GM23338 (cell line): ENCODE measurements at regions not wholly inside any gene's neighbourhood (a gene's known extent, or its start where the extent isn't known, plus 50 kb on each side); places are given as distances from the start of the nearest gene placed in this dataset.

Source experiments
- ATAC-seq: fragments of 200-7000 bp; cut with Tn5 transposase; 3 replicates; pipeline ENCODE4 v1.9.1; 2020
- DNase-seq: peaks from one replicate; pipeline ENCODE4 v3.0.0-alpha.2; 2015; ENCODE audit warnings: low spot score
- H2AFZ ChIP-seq: fragments of 200-600 bp; sonication (generic); 2 replicates; pipeline ENCODE4 v1.8.0; 2016; ENCODE audit warnings: antibody characterized with exemption, mild to moderate bottlenecking, moderate library complexity
- H3F3A ChIP-seq: fragments of 200-600 bp; sonication (generic); replicated peaks from 2 replicates; pipeline ENCODE4 v1.8.0; 2017; ENCODE audit warnings: antibody characterized with exemption, mixed run types, low read depth
- H3K27ac ChIP-seq: fragments of 200-600 bp; sonication (generic); 2 replicates; pipeline ENCODE4 v1.6.1; 2016; ENCODE audit warnings: low read depth
- H3K27me3 ChIP-seq: fragments of 200-600 bp; sonication (generic); 2 replicates; pipeline ENCODE4 v1.8.0; 2016; ENCODE audit warnings: mild to moderate bottlenecking, mixed run types, moderate library complexity; ENCODE audit not compliant: insufficient read depth
- H3K36me3 ChIP-seq: fragments of 200-600 bp; sonication (generic); 2 replicates; pipeline ENCODE4 v1.8.0; 2016; ENCODE audit warnings: mild to moderate bottlenecking; ENCODE audit not compliant: insufficient read depth
- H3K4me1 ChIP-seq: fragments of 200-600 bp; sonication (generic); 2 replicates; pipeline ENCODE4 v1.8.0; 2016; ENCODE audit warnings: mild to moderate bottlenecking, moderate library complexity; ENCODE audit not compliant: insufficient read depth
- H3K4me2 ChIP-seq: fragments of 200-600 bp; sonication (generic); 2 replicates; pipeline ENCODE4 v1.7.1; 2017; ENCODE audit warnings: mixed run types
- H3K4me3 ChIP-seq: fragments of 200-600 bp; sonication (generic); 2 replicates; pipeline ENCODE4 v1.6.1; 2016; ENCODE audit warnings: mixed run types
- H3K79me2 ChIP-seq: fragments of 200-600 bp; sonication (generic); replicated peaks from 2 replicates; pipeline ENCODE4 v1.8.0; 2017; ENCODE audit warnings: mild to moderate bottlenecking; ENCODE audit not compliant: insufficient read depth
- H3K9me2 ChIP-seq: fragments of 200-600 bp; sonication (generic); 2 replicates; pipeline ENCODE4 v1.8.0; 2017; ENCODE audit not compliant: insufficient read depth
- H4K20me1 ChIP-seq: fragments of 200-600 bp; sonication (generic); replicated peaks from 2 replicates; pipeline ENCODE4 v1.8.0; 2017; ENCODE audit warnings: mild to moderate bottlenecking; ENCODE audit not compliant: insufficient read depth
- H3K27ac Mint-ChIP-seq: 2 replicates; pipeline ENCODE4 v1.8.0; 2020; ENCODE audit warnings: inconsistent platforms, mild to moderate bottlenecking, moderate library complexity, mixed read lengths
- H3K27me3 Mint-ChIP-seq: 3 replicates; pipeline ENCODE4 v1.8.0; 2022; ENCODE audit warnings: low read depth, mild to moderate bottlenecking, moderate library complexity, mixed read lengths, inconsistent platforms; ENCODE audit not compliant: insufficient read depth, poor library complexity
- H3K36me3 Mint-ChIP-seq: 3 replicates; pipeline ENCODE4 v1.8.0; 2021; ENCODE audit warnings: low read depth, mild to moderate bottlenecking, inconsistent platforms, moderate library complexity, mixed read lengths
- H3K4me1 Mint-ChIP-seq: 3 replicates; pipeline ENCODE4 v1.8.0; 2020; ENCODE audit warnings: mild to moderate bottlenecking, inconsistent platforms, mixed read lengths
- H3K4me3 Mint-ChIP-seq: 3 replicates; pipeline ENCODE4 v1.8.0; 2021; ENCODE audit warnings: moderate library complexity, mild to moderate bottlenecking, inconsistent platforms, mixed read lengths
- H3K9me3 Mint-ChIP-seq: 3 replicates; pipeline ENCODE4 v1.8.0; 2020; ENCODE audit warnings: moderate library complexity, mild to moderate bottlenecking, inconsistent platforms, mixed read lengths
- EZH2 ChIP-seq: fragments of 200-600 bp; sonication (generic); IDR thresholded peaks from one replicate; pipeline ENCODE4 v1.8.0; 2017; ENCODE audit warnings: antibody characterized with exemption, mild to moderate bottlenecking, low read depth; ENCODE audit not compliant: unreplicated experiment
- JUNB ChIP-seq: IDR thresholded peaks from one replicate; pipeline ENCODE4 v1.6.1; 2016; ENCODE audit warnings: antibody characterized with exemption; ENCODE audit not compliant: unreplicated experiment
- NANOG ChIP-seq: IDR thresholded peaks from 2 replicates; pipeline ENCODE4 v1.6.1; 2016; ENCODE audit warnings: antibody characterized with exemption, borderline replicate concordance
- POLR2AphosphoS5 ChIP-seq: IDR thresholded peaks from 2 replicates; pipeline ENCODE4 v1.6.1; 2016; ENCODE audit warnings: antibody characterized with exemption, low read depth
- TF ChIP-seq, protein P1 (sequence below), 2 experiments: fragments of 200-600 bp in 1 of 2; sonication (generic) in 1 of 2; conservative IDR thresholded peaks; 2 replicates each; pipeline versions ENCODE4 v1.5.1 to v1.6.1; 2016 to 2017; ENCODE audit warnings: antibody characterized with exemption in 2 of 2, low read depth in 2 of 2, mild to moderate bottlenecking in 2 of 2, moderate library complexity in 1 of 2
- TF ChIP-seq, protein P2 (sequence below): IDR thresholded peaks from one replicate; pipeline ENCODE4 v1.6.1; 2018; ENCODE audit warnings: antibody characterized with exemption; ENCODE audit not compliant: unreplicated experiment
- TF ChIP-seq, protein P3 (sequence below): IDR thresholded peaks from 2 replicates; pipeline ENCODE4 v1.6.1; 2016; ENCODE audit warnings: antibody characterized with exemption

DNA sequence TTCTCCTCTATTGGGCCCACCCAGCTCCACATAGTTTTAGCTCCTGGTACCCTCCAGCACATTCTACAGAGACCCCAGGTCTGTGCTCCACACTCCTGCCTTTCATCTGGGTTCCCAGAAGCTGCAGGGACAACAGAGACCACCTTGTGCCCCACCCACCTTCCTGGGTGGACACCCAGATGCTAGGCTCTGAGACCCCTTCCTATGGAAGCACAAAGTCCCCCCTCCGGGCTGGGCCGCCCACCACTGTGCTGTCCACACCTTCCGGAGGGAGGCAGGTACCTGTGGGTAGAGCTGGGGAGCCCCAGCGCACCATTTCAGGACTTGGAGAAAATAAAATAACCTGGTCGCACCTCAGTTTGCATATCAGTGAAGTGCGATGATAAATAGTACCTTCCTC lies 224.9 kb upstream of the FOXF1 start (continued):
- TF ChIP-seq, protein P1, sequence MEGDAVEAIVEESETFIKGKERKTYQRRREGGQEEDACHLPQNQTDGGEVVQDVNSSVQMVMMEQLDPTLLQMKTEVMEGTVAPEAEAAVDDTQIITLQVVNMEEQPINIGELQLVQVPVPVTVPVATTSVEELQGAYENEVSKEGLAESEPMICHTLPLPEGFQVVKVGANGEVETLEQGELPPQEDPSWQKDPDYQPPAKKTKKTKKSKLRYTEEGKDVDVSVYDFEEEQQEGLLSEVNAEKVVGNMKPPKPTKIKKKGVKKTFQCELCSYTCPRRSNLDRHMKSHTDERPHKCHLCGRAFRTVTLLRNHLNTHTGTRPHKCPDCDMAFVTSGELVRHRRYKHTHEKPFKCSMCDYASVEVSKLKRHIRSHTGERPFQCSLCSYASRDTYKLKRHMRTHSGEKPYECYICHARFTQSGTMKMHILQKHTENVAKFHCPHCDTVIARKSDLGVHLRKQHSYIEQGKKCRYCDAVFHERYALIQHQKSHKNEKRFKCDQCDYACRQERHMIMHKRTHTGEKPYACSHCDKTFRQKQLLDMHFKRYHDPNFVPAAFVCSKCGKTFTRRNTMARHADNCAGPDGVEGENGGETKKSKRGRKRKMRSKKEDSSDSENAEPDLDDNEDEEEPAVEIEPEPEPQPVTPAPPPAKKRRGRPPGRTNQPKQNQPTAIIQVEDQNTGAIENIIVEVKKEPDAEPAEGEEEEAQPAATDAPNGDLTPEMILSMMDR (conservative IDR thresholded peaks at IDR 0.05; ENCODE audit: low read depth in 2 of 2), result no peak

- Mint-ChIP-seq H3K27ac (no peak overlapping the region), H3K27me3 (peaks cover 81% of the 10 kb centered on the region), H3K4me3 (peak overlapping the region; percentile 73), H3K36me3 (no peaks in the 10 kb centered on the region), H3K9me3 (no peaks in the 10 kb centered on the region), H3K4me1 (peaks cover 50% of the 10 kb centered on the region)
- TF ChIP-seq NANOG (no peak), EZH2 (no peak), POLR2AphosphoS5 (no peak), JUNB (no peak)
- TF ChIP-seq, protein P2, sequence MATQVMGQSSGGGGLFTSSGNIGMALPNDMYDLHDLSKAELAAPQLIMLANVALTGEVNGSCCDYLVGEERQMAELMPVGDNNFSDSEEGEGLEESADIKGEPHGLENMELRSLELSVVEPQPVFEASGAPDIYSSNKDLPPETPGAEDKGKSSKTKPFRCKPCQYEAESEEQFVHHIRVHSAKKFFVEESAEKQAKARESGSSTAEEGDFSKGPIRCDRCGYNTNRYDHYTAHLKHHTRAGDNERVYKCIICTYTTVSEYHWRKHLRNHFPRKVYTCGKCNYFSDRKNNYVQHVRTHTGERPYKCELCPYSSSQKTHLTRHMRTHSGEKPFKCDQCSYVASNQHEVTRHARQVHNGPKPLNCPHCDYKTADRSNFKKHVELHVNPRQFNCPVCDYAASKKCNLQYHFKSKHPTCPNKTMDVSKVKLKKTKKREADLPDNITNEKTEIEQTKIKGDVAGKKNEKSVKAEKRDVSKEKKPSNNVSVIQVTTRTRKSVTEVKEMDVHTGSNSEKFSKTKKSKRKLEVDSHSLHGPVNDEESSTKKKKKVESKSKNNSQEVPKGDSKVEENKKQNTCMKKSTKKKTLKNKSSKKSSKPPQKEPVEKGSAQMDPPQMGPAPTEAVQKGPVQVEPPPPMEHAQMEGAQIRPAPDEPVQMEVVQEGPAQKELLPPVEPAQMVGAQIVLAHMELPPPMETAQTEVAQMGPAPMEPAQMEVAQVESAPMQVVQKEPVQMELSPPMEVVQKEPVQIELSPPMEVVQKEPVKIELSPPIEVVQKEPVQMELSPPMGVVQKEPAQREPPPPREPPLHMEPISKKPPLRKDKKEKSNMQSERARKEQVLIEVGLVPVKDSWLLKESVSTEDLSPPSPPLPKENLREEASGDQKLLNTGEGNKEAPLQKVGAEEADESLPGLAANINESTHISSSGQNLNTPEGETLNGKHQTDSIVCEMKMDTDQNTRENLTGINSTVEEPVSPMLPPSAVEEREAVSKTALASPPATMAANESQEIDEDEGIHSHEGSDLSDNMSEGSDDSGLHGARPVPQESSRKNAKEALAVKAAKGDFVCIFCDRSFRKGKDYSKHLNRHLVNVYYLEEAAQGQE, result no peak
- TF ChIP-seq, protein P3, sequence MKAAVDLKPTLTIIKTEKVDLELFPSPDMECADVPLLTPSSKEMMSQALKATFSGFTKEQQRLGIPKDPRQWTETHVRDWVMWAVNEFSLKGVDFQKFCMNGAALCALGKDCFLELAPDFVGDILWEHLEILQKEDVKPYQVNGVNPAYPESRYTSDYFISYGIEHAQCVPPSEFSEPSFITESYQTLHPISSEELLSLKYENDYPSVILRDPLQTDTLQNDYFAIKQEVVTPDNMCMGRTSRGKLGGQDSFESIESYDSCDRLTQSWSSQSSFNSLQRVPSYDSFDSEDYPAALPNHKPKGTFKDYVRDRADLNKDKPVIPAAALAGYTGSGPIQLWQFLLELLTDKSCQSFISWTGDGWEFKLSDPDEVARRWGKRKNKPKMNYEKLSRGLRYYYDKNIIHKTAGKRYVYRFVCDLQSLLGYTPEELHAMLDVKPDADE, result no peak
- H3F3A ChIP-seq, result 0 out of 2 replicates have a peak, but pooled peaks cover 9% of the 10 kb centered on the region
- H4K20me1 ChIP-seq, result no peaks in the 10 kb centered on the region
- no peak for DNase-seq
- no peak overlapping the region for H3K27ac ChIP-seq
- peak overlapping the region; percentile 95 for H3K4me2 ChIP-seq
- H3K4me1 ChIP-seq, result peaks cover 71% of the 10 kb centered on the region
- H3K4me3 ChIP-seq, result peak overlapping the region; percentile 87
- no peaks in the 10 kb centered on the region for H3K79me2 ChIP-seq
- H3K27me3 ChIP-seq, result peaks cover 89% of the 10 kb centered on the region
- peak; percentile 13 for ATAC-seq
- no peaks in the 10 kb centered on the region for H3K9me2 ChIP-seq
- H3K36me3 ChIP-seq, result no peaks in the 10 kb centered on the region
- peak overlapping the region; percentile 88 for H2AFZ ChIP-seq
Observed at GRCh38 chr16:86285938-86286921, 224.1 kb upstream of the FOXF1 start.
